ENCODE measurements at regions not wholly inside any gene's neighbourhood (a gene's known extent, or its start where the extent isn't known, plus 50 kb on each side); places are given as distances from the start of the nearest gene placed in this dataset.
A peak's percentile ranks its signal among the peaks of the same experiment; 100 is the strongest.

GRCh38 chr16:79901522-79901921, 301.0 kb upstream of the MAF start:
- intact Hi-C loops (cut with DNase I): no loop called here
- Histone ChIP-seq H3K27me3 (ENCODE audit: insufficient read depth in 3 of 3, low read length in 2 of 3) (no peaks in the 10 kb centered on the region), H3K27ac (no peak overlapping the region), H3K4me1 (no peaks in the 10 kb centered on the region), H3K36me3 (ENCODE audit: insufficient read depth in 1 of 2, low read depth in 1 of 2) (no peaks in the 10 kb centered on the region), H3K4me3 (no peak overlapping the region), H3K9me3 (no peaks in the 10 kb centered on the region)
- DNase-seq: no peak
- TF ChIP-seq CTCF (IDR thresholded peaks at IDR 0.05): no peak
- WGBS, 3 donors: 91 to 96% (median 93%) methylated on average over 4 of the region's 4 CpGs
- ATAC-seq: no peak

- Histone ChIP-seq H3K27me3 (ENCODE audit: insufficient read depth in 3 of 3, low read length in 2 of 3) (no peaks in the 10 kb centered on the region), H3K4me3 (no peak overlapping the region), H3K27ac (no peak overlapping the region), H3K9me3 (no peaks in the 10 kb centered on the region), H3K4me1 (no peaks in the 10 kb centered on the region), H3K36me3 (ENCODE audit: insufficient read depth in 1 of 2, low read depth in 1 of 2) (no peaks in the 10 kb centered on the region)
- no peak for ATAC-seq
- no peak for DNase-seq
- no peak for TF ChIP-seq CTCF (IDR thresholded peaks at IDR 0.05)
- intact Hi-C loops (cut with DNase I): no loop called here
These were observed 299.2 kb upstream of the MAF start for GRCh38 chr16:79899716-79900115.

GRCh38 chr16:79899316-79899715, 298.8 kb upstream of the MAF start:
- intact Hi-C loops (cut with DNase I): no loop called here
- Histone ChIP-seq H3K27ac (no peak overlapping the region), H3K27me3 (ENCODE audit: insufficient read depth in 3 of 3, low read length in 2 of 3) (no peaks in the 10 kb centered on the region), H3K4me1 (no peaks in the 10 kb centered on the region), H3K9me3 (no peaks in the 10 kb centered on the region), H3K36me3 (ENCODE audit: insufficient read depth in 1 of 2, low read depth in 1 of 2) (no peaks in the 10 kb centered on the region), H3K4me3 (no peak overlapping the region)
- DNase-seq: no peak
- no peak for TF ChIP-seq CTCF (IDR thresholded peaks at IDR 0.05)
- WGBS, 3 donors: 77 to 85% (median 77%) methylated on average over 3 of the region's 3 CpGs
- no peak for ATAC-seq

GRCh38 chr16:79898703-79899102, 298.2 kb upstream of the MAF start:
- DNase-seq: no peak
- H3K27ac ChIP-seq: no peak overlapping the region
- ATAC-seq: no peak
- H3K4me1 ChIP-seq: no peaks in the 10 kb centered on the region
- no peak overlapping the region for H3K4me3 ChIP-seq
- no peaks in the 10 kb centered on the region for H3K9me3 ChIP-seq
- intact Hi-C loops (cut with DNase I): no loop called here
- 83 to 97% (median 95%) methylated on average over 3 of the region's 3 CpGs for WGBS, 3 donors
- no peaks in the 10 kb centered on the region for H3K27me3 ChIP-seq (ENCODE audit: insufficient read depth in 3 of 3, low read length in 2 of 3)
- H3K36me3 ChIP-seq (ENCODE audit: insufficient read depth in 1 of 2, low read depth in 1 of 2): no peaks in the 10 kb centered on the region
- TF ChIP-seq CTCF (IDR thresholded peaks at IDR 0.05): no peak

- Histone ChIP-seq H3K36me3 (ENCODE audit: insufficient read depth in 1 of 2, low read depth in 1 of 2) (no peaks in the 10 kb centered on the region), H3K27ac (no peak overlapping the region), H3K4me3 (no peak overlapping the region), H3K27me3 (ENCODE audit: insufficient read depth in 3 of 3, low read length in 2 of 3) (no peaks in the 10 kb centered on the region), H3K4me1 (no peaks in the 10 kb centered on the region), H3K9me3 (no peaks in the 10 kb centered on the region)
- no peak for TF ChIP-seq CTCF (IDR thresholded peaks at IDR 0.05)
- DNase-seq (no peak), ATAC-seq (peak in 3 of 4 donors; percentile 19 to 36 (median 27))
- intact Hi-C loops (cut with DNase I): no loop called here
- 38 to 44% (median 42%) methylated on average over 8 of the region's 8 CpGs for WGBS, 3 donors
These were observed 297.1 kb upstream of the MAF start for GRCh38 chr16:79897453-79898146.
